ENCODE measurements at regions not wholly inside any gene's neighbourhood (a gene's known extent, or its start where the extent isn't known, plus 50 kb on each side); places are given as distances from the start of the nearest gene placed in this dataset. TPM values are rescaled to one million over a fixed set of nuclear protein-coding genes. Genes with fewer than 3 reads are reported as not detected.

DNA sequence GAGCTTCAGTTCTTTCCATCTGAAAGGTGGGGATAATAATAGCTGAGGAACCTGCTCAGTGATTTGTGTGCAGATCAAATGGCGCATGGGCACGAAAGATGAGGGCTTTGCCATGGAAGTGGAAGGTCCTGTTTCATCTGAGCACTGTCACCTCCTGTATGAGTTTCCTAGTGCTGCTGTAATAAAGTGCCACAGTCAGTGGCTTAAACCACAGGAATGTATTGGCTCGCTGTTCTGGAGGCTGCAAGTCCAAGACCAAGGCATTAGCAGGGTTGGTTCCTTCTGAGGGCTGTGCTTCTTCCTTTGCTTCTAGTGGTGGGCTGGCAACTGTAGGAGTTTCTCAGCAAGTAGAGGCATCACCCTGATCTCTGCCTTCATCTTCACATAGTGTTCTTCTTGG lies 51.1 kb upstream of the RBM15 start (continued):
- TF ChIP-seq, protein P1, sequence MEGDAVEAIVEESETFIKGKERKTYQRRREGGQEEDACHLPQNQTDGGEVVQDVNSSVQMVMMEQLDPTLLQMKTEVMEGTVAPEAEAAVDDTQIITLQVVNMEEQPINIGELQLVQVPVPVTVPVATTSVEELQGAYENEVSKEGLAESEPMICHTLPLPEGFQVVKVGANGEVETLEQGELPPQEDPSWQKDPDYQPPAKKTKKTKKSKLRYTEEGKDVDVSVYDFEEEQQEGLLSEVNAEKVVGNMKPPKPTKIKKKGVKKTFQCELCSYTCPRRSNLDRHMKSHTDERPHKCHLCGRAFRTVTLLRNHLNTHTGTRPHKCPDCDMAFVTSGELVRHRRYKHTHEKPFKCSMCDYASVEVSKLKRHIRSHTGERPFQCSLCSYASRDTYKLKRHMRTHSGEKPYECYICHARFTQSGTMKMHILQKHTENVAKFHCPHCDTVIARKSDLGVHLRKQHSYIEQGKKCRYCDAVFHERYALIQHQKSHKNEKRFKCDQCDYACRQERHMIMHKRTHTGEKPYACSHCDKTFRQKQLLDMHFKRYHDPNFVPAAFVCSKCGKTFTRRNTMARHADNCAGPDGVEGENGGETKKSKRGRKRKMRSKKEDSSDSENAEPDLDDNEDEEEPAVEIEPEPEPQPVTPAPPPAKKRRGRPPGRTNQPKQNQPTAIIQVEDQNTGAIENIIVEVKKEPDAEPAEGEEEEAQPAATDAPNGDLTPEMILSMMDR (conservative IDR thresholded peaks at IDR 0.05; ENCODE audit: low read depth in 2 of 2) = no peak
- TF ChIP-seq ZNF114 (CRISPR knock-in tag; IDR thresholded peaks at IDR 0.05) (no peak), POLR2AphosphoS5 (IDR thresholded peaks at IDR 0.05; ENCODE audit: low read depth) (no peak), ZNF331 (CRISPR knock-in tag; IDR thresholded peaks at IDR 0.05; ENCODE audit: low read depth) (no peak)
- TF ChIP-seq, protein P2, sequence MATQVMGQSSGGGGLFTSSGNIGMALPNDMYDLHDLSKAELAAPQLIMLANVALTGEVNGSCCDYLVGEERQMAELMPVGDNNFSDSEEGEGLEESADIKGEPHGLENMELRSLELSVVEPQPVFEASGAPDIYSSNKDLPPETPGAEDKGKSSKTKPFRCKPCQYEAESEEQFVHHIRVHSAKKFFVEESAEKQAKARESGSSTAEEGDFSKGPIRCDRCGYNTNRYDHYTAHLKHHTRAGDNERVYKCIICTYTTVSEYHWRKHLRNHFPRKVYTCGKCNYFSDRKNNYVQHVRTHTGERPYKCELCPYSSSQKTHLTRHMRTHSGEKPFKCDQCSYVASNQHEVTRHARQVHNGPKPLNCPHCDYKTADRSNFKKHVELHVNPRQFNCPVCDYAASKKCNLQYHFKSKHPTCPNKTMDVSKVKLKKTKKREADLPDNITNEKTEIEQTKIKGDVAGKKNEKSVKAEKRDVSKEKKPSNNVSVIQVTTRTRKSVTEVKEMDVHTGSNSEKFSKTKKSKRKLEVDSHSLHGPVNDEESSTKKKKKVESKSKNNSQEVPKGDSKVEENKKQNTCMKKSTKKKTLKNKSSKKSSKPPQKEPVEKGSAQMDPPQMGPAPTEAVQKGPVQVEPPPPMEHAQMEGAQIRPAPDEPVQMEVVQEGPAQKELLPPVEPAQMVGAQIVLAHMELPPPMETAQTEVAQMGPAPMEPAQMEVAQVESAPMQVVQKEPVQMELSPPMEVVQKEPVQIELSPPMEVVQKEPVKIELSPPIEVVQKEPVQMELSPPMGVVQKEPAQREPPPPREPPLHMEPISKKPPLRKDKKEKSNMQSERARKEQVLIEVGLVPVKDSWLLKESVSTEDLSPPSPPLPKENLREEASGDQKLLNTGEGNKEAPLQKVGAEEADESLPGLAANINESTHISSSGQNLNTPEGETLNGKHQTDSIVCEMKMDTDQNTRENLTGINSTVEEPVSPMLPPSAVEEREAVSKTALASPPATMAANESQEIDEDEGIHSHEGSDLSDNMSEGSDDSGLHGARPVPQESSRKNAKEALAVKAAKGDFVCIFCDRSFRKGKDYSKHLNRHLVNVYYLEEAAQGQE (IDR thresholded peaks at IDR 0.05; ENCODE audit: unreplicated experiment) = no peak

Small RNAs in the stretch of these regions (small RNA-seq; reads per million reads assigned to genes)
- not detected for gene RF00402 (ENCODE audit: low replicate concordance)
